ENCODE measurements at regions not wholly inside any gene's neighbourhood (a gene's known extent, or its start where the extent isn't known, plus 50 kb on each side); places are given as distances from the start of the nearest gene placed in this dataset.

DNA sequence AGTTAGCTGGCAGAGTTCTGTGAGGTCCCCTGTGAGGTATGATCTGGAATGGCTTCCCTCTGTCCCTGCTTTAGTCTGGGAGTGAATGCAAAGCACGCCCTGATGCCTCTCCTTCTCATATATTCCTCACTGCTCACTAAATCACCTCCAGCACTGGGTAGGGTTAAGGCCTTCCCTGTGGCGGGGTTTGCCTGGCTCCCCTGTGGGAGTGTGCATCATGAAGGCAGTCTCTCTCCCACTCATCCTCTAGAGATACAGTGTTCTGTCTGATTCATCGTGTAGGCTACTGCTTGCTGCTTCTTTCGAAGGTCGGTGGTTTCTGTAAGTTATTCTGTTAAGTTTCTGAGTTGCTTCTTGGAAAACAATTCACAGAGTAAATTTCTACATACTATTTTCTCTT is 420.0 kb upstream of the EYS start:
- ATAC-seq (no peak), DNase-seq (no peak)
- Mint-ChIP-seq H3K27ac (no peak overlapping the region), H3K36me3 (peaks cover 12% of the 10 kb centered on the region), H3K27me3 (ENCODE audit: low read depth in 2 of 2) (no peaks in the 10 kb centered on the region), H3K4me1 (no peaks in the 10 kb centered on the region), H3K9me3 (peaks cover 13 to 15% of the 10 kb centered on the region in 2 donors), H3K4me3 (no peak overlapping the region)
- H3K4me3 ChIP-seq (ENCODE audit: low read length), result no peak overlapping the region
- WGBS (ENCODE audit: insufficient coverage), result 92% methylated on average over 2 of the region's 5 CpGs
- TF ChIP-seq, protein P1, sequence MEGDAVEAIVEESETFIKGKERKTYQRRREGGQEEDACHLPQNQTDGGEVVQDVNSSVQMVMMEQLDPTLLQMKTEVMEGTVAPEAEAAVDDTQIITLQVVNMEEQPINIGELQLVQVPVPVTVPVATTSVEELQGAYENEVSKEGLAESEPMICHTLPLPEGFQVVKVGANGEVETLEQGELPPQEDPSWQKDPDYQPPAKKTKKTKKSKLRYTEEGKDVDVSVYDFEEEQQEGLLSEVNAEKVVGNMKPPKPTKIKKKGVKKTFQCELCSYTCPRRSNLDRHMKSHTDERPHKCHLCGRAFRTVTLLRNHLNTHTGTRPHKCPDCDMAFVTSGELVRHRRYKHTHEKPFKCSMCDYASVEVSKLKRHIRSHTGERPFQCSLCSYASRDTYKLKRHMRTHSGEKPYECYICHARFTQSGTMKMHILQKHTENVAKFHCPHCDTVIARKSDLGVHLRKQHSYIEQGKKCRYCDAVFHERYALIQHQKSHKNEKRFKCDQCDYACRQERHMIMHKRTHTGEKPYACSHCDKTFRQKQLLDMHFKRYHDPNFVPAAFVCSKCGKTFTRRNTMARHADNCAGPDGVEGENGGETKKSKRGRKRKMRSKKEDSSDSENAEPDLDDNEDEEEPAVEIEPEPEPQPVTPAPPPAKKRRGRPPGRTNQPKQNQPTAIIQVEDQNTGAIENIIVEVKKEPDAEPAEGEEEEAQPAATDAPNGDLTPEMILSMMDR (IDR thresholded peaks at IDR 0.05), result no peak
- H3K27me3 ChIP-seq (ENCODE audit: control insufficient read depth, insufficient read depth, low read length), result no peaks in the 10 kb centered on the region
- no peak overlapping the region for H3K27ac ChIP-seq (ENCODE audit: low read length)
- H3K36me3 ChIP-seq (ENCODE audit: control insufficient read depth, insufficient read depth, low read length), result no peaks in the 10 kb centered on the region
- H3K9me3 ChIP-seq (ENCODE audit: control insufficient read depth, insufficient read depth, low read length), result peaks cover 16% of the 10 kb centered on the region
- intact Hi-C loops (cut with micrococcal nuclease), result no loop called here
- no peaks in the 10 kb centered on the region for H3K4me1 ChIP-seq (ENCODE audit: control insufficient read depth, insufficient read depth, low read length)

DNA sequence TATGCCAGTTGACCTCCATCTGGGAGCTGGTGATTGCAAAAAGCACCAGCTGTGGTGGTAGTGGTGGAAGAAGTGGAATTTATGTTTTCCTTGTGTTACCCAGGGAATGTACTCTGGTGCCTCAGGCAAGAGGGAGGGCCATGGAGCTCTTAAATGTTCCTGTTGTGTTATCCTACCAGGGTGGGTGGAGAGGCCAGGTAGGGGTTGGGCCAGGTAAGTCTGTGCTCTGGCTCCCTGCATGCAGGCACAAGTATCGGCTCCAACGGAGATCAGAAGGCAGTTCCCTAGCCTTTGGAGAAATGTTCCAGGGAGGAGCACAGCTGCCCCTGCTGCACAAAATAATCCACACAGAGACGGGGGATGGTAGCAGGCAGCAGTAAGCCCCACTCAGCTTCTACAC is 419.3 kb upstream of the EYS start:
- H3K36me3 ChIP-seq (ENCODE audit: control insufficient read depth, insufficient read depth, low read length), result no peaks in the 10 kb centered on the region
- DNase-seq, result no peak
- Mint-ChIP-seq H3K27me3 (ENCODE audit: low read depth in 2 of 2) (no peaks in the 10 kb centered on the region), H3K4me1 (no peaks in the 10 kb centered on the region), H3K27ac (no peak overlapping the region), H3K4me3 (no peak overlapping the region), H3K9me3 (peaks cover 11 to 13% of the 10 kb centered on the region in 2 donors), H3K36me3 (peaks cover 15% of the 10 kb centered on the region)
- no peak for ATAC-seq
- TF ChIP-seq, protein P1 (IDR thresholded peaks at IDR 0.05), result no peak
- H3K9me3 ChIP-seq (ENCODE audit: control insufficient read depth, insufficient read depth, low read length), result peaks cover 16% of the 10 kb centered on the region
- 98% methylated on average over 3 of the region's 3 CpGs for WGBS (ENCODE audit: insufficient coverage)
- intact Hi-C loops (cut with micrococcal nuclease), result no loop called here
- H3K4me3 ChIP-seq (ENCODE audit: low read length), result no peak overlapping the region
- no peaks in the 10 kb centered on the region for H3K27me3 ChIP-seq (ENCODE audit: control insufficient read depth, insufficient read depth, low read length)
- no peaks in the 10 kb centered on the region for H3K4me1 ChIP-seq (ENCODE audit: control insufficient read depth, insufficient read depth, low read length)
- no peak overlapping the region for H3K27ac ChIP-seq (ENCODE audit: low read length)

DNA sequence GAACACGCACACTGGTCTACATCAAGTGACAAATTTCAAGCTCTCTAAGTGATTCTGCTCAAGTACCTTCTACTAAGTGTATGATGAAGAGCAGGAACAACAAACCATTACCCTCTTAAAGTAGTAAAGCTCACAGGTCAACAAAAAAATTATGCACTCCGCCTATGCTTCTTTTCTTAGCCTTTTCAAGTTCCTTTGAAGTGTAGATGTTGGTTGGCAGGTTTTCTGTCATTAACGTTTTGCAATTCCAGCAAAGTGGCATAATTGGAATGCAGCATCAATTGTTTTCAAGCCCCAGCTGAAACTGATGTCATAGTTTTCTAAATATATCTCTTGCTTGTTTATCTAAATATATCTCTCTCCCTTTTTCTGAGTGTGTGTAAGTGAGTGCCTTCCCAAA is 396.9 kb upstream of the EYS start:
- no peaks in the 10 kb centered on the region for H3K27me3 Mint-ChIP-seq (ENCODE audit: low read depth in 2 of 2)
- ATAC-seq (no peak), DNase-seq (no peak)
- Histone ChIP-seq H3K9me3 (ENCODE audit: control insufficient read depth, insufficient read depth, low read length) (no peaks in the 10 kb centered on the region), H3K4me3 (ENCODE audit: low read length) (no peak overlapping the region), H3K4me1 (ENCODE audit: control insufficient read depth, insufficient read depth, low read length) (no peaks in the 10 kb centered on the region), H3K27me3 (ENCODE audit: control insufficient read depth, insufficient read depth, low read length) (no peaks in the 10 kb centered on the region), H3K27ac (ENCODE audit: low read length) (no peak overlapping the region), H3K36me3 (ENCODE audit: control insufficient read depth, insufficient read depth, low read length) (no peaks in the 10 kb centered on the region)
- intact Hi-C loops (cut with micrococcal nuclease), result no loop called here
- H3K9me3 Mint-ChIP-seq, result peaks cover 18 to 37% of the 10 kb centered on the region in 2 donors
- TF ChIP-seq, protein P1 (IDR thresholded peaks at IDR 0.05), result no peak
- H3K4me1 Mint-ChIP-seq, result no peaks in the 10 kb centered on the region
- H3K4me3 Mint-ChIP-seq, result no peak overlapping the region
- H3K36me3 Mint-ChIP-seq, result peaks cover 22% of the 10 kb centered on the region
- 48% methylated on average over 2 of the region's 3 CpGs for WGBS (ENCODE audit: insufficient coverage)
- H3K27ac Mint-ChIP-seq, result no peak overlapping the region

DNA sequence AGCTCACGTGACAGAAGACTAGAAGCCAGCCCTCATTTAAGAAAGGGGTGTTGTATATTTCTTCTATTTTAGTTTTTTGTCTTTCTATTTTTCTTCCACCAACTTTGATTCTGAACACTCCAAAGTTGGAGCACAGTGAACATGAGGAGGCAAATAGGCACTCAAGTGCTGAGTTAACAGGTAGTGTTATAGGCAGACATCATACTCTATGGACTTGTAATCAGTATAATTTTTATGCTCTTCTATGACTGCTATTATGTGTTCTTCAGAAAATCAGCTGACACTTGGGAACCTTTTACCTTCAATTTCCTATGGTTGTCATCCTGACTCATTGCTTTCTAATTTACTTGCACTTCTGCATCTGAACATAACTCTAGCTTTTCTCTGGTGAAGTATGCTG is 396.3 kb upstream of the EYS start:
- H3K9me3 Mint-ChIP-seq, result peaks cover 18 to 32% of the 10 kb centered on the region in 2 donors
- Histone ChIP-seq H3K4me1 (ENCODE audit: control insufficient read depth, insufficient read depth, low read length) (no peaks in the 10 kb centered on the region), H3K36me3 (ENCODE audit: control insufficient read depth, insufficient read depth, low read length) (no peaks in the 10 kb centered on the region), H3K9me3 (ENCODE audit: control insufficient read depth, insufficient read depth, low read length) (no peaks in the 10 kb centered on the region), H3K4me3 (ENCODE audit: low read length) (no peak overlapping the region), H3K27me3 (ENCODE audit: control insufficient read depth, insufficient read depth, low read length) (no peaks in the 10 kb centered on the region), H3K27ac (ENCODE audit: low read length) (no peak overlapping the region)
- no peak overlapping the region for H3K27ac Mint-ChIP-seq
- H3K4me3 Mint-ChIP-seq, result no peak overlapping the region
- peaks cover 22% of the 10 kb centered on the region for H3K36me3 Mint-ChIP-seq
- H3K4me1 Mint-ChIP-seq, result no peaks in the 10 kb centered on the region
- ATAC-seq (no peak), DNase-seq (no peak)
- TF ChIP-seq, protein P1 (IDR thresholded peaks at IDR 0.05), result no peak
- intact Hi-C loops (cut with micrococcal nuclease), result no loop called here
- no CpG with 5 or more reads among the region's 1 CpG for WGBS (ENCODE audit: insufficient coverage)
- no peaks in the 10 kb centered on the region for H3K27me3 Mint-ChIP-seq (ENCODE audit: low read depth in 2 of 2)
